GM12864 (cell line): ENCODE measurements at regions not wholly inside any gene's neighbourhood (a gene's known extent, or its start where the extent isn't known, plus 50 kb on each side); places are given as distances from the start of the nearest gene placed in this dataset.

Experiments
- DNase-seq: peaks from one replicate; pipeline ENCODE4 v3.0.0-alpha.2; 2011; ENCODE audit warnings: low read depth
- H3K4me3 ChIP-seq: 2 replicates; pipeline ENCODE4 v1.5.1; 2011; ENCODE audit warnings: mild to moderate bottlenecking, low read depth, low read length, control low read depth
- TF ChIP-seq, protein P1 (sequence below): IDR thresholded peaks from 2 replicates; pipeline ENCODE4 v1.5.1; 2011; ENCODE audit warnings: low read depth, mild to moderate bottlenecking, moderate library complexity, low read length, control low read depth, inconsistent platforms; ENCODE audit errors: missing control alignments

DNA sequence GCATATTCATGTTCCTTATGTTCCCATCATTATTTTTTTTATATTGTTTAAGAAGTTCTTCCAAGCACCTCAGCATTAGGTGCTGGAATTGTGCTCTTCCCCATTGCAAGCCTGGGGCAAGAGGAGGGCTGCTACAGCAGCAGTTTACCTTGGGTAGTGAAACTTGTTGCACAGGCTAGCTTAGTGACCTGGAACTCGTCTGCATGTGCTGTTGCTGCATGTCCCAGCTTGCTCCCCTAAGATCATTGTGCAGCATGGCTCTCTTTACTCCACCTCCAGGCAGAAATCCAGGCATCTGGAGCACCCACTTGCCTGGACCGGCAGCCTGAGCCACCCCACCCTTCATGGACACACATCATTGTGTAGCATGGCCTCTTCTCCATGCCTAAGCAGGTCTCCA, 776.0 kb downstream of the GLUD2 start:
- TF ChIP-seq, protein P1, sequence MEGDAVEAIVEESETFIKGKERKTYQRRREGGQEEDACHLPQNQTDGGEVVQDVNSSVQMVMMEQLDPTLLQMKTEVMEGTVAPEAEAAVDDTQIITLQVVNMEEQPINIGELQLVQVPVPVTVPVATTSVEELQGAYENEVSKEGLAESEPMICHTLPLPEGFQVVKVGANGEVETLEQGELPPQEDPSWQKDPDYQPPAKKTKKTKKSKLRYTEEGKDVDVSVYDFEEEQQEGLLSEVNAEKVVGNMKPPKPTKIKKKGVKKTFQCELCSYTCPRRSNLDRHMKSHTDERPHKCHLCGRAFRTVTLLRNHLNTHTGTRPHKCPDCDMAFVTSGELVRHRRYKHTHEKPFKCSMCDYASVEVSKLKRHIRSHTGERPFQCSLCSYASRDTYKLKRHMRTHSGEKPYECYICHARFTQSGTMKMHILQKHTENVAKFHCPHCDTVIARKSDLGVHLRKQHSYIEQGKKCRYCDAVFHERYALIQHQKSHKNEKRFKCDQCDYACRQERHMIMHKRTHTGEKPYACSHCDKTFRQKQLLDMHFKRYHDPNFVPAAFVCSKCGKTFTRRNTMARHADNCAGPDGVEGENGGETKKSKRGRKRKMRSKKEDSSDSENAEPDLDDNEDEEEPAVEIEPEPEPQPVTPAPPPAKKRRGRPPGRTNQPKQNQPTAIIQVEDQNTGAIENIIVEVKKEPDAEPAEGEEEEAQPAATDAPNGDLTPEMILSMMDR = no peak
- H3K4me3 ChIP-seq = no peak overlapping the region
- DNase-seq = no peak

DNA sequence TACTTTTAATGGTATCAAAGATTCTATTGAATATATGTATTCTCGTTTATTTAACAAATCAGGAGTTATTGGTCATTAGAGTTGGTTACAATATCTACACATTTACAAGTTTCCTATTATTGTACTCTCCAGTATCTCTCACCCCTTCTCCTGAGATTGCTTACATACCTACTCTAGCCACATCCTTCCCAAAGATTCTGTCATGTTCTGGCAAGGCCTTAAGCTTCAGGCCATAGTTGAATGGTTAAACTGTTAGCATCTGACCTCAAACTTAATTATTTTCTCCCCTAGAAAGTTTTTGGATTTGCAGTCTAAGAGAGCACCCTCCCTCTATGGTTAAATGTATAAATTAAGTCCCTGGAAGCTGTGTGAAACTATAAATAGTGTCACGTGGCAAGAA, 784.2 kb downstream of the GLUD2 start:
- DNase-seq = no peak
- TF ChIP-seq, protein P1 = no peak
- no peak overlapping the region for H3K4me3 ChIP-seq

DNA sequence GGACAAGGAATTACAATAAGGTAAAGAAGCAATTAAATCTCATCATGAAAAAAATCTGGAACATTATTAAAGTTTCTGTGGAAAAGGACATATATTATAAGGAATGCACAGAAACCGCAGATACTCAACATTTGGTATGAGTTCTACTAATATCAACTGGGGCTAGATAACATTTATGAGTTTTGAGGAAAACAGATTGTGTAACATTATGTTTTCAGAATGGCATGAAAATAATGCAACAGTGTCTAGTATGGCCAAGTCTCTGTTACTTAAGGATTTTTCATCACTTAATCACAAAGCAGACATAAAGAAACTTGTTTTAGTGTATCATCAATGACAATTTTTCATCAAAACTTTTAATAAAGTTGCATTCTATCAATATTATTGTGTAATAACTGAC, 785.0 kb downstream of the GLUD2 start:
- TF ChIP-seq, protein P1 = no peak
- no peak for DNase-seq

GRCh38 chrX:121836000-121836399, 788.6 kb downstream of the GLUD2 start:
- no peak for DNase-seq
- TF ChIP-seq, protein P1 = no peak
- no peak overlapping the region for H3K4me3 ChIP-seq

More for the DNA sequence above, 785.0 kb downstream of the GLUD2 start:
- no peak overlapping the region for H3K4me3 ChIP-seq

DNA sequence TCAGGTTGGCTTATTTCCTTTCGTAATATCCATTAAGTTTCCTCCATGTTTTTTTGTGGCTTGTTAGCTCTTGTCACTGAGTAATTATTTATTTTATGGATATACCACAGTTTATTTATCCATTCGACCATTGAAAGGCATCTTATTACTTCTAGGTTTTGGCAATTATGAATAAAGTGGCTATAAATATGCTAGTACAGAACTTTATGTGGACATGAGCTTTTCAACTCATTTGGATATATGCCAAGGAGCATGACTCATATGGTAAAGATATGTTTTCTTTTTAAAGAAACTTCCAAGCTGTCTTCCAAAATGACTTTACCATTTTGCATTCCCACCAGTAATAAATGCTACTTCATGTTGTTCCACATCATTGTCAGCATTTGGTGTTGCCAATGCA, 803.6 kb downstream of the GLUD2 start:
- DNase-seq = no peak
- H3K4me3 ChIP-seq = no peak overlapping the region
- TF ChIP-seq, protein P1 = no peak

DNA sequence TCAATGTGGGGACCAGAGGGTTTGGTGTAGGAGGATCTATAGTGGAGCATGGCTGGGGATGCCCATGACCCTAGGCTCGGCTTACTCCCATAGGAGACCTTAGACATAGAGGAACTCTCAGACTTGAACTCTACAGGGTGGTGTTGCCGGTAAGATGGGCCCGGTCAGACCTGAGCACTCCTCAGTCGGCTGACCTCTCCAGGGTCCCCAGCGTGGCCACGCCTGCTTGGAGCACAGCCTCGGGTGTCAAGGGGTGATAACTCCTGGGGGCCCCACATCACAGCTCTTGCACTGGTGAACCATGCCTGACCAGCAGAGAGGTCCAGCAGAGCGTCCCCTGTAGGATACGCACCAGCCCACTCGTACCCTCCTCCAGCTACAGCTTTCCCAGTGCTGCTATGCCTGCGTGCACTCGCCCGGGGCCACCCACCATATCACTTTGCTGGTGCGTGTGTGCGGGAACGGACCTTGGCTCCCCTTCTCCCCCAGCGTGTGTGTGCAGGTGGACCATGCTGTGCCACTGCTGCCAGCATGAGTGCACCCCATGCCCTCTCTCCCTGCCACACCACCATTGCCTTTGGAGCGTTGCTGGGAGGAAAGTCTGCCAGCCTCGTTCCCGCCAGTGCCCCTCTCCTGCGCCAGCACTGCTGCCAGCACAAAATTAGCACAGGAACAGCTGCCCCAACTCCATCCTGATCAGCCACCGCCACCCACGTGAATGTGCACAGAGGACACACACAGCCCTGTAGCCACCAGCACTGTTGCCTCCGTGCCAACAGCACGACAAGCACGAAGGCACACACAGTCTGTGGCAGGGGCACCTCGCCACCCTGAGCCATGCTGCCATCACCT, 806.6 kb downstream of the GLUD2 start:
- H3K4me3 ChIP-seq = no peak overlapping the region
- no peak for DNase-seq
- TF ChIP-seq, protein P1 = no peak

- TF ChIP-seq, protein P1 = no peak
- no peak overlapping the region for H3K4me3 ChIP-seq
- no peak for DNase-seq
These were observed 807.2 kb downstream of the GLUD2 start for GRCh38 chrX:121854614-121854911.
